ENCODE measurements at regions not wholly inside any gene's neighbourhood (a gene's known extent, or its start where the extent isn't known, plus 50 kb on each side); places are given as distances from the start of the nearest gene placed in this dataset.

DNA sequence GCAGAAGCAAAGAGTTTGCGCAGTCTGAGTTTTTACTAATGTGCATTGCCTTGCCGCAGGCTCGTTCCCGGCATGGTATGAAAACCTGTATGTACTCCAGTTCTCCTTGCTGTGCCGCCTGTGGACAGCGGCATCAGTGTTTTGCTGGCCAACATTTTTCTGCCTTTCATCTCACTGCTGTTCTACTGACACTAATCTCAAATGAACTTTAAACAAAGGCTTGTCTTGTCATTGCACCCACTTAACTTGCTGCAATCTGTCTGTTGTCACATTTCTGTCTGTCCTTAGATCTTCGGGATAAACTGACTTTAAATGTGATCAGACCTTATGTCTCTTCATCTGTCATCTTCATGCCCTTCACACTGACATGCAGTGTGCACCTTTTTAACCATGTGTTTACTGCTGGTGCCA, 71.7 kb upstream of the ZNRF2 start:
- no peak for DNase-seq

- no peak for DNase-seq
These were observed 70.8 kb upstream of the ZNRF2 start for GRCh38 chr7:30213637-30214036.

GRCh38 chr7:30214651-30215137, 69.7 kb upstream of the ZNRF2 start:
- DNase-seq = no peak

DNA sequence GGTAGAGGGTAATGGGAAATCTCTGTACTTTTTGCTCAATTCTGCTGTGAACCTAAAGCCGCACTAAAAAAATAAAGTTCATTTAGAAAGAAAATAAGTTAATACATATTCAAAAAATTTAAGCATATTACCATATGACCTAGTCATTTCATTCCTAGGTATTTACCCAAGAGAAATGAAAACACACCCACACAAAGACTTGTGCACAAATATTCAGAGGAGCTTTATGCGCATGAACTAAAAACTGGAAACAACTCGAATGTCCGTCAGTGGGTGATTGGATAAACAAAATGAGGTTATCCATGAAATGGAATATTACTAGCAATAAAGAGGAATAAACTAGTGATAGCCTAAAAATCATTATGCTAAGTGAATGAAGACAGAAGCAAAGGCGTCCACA, 62.6 kb upstream of the ZNRF2 start:
- no peak for DNase-seq

DNA sequence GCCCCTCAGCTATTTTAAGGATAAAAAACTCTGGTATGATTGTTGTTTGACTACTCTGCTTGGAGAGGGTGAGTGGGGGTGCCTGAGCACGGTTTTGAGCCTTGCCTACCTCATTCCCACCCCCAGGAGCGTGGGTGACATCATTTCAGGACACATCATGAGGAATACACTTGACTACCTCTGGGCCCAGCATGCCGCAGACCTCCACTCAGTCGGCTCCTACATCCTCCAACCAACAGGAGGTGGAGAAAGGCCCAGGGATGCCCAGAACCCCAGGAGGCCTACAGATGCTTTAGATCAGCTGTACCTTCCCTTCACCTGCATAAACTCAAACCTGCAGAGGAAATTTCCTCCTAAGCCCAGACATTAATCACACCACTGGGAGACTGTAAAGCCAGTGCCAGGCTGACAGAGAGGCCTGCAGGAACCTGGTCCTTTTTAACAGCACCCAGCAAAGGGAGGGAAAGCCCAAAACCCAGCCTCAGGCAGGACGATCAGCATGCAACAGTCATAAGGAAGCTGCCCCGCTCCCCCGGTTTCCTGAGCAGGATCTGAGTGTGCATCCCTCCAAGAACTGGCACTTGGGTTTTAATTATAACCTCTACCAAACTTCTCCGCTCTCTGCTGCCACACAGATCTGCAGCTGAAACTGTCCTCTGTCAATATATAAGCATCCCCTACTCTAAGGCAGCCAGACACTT, 61.7 kb upstream of the ZNRF2 start:
- no peak for DNase-seq

- no peak for DNase-seq
These were observed 60.5 kb upstream of the ZNRF2 start for GRCh38 chr7:30223896-30224295.

GRCh38 chr7:30224511-30225062, 59.8 kb upstream of the ZNRF2 start:
- no peak for DNase-seq

- DNase-seq = peak; percentile 55
These were observed 58.4 kb upstream of the ZNRF2 start for GRCh38 chr7:30225863-30226613.

- peak; percentile 54 for DNase-seq
These were observed 57.7 kb upstream of the ZNRF2 start for GRCh38 chr7:30226614-30227268.

- DNase-seq = no peak
These were observed 53.1 kb upstream of the ZNRF2 start for GRCh38 chr7:30231271-30231670.

DNA sequence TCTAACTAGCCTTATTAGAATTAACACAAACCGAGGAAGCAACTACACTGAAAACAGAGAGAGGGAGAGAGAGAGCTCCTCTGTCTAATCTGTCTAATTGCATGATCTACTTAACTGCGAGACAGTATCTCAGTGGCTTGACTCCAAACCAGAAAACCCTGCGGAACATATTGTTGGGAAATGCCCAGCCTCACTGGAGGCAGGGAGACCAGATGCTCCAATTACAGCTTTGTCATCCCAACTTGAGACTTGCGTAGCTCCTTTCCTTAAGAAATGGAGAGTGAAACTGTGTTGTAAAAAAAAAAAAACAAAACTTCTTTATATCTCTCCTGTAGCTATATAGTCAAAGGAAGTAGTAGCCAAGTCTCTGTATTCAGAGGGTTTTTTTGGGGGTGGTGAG, 52.0 kb upstream of the ZNRF2 start:
- DNase-seq = no peak
